GM10266 (cell line): ENCODE measurements at regions not wholly inside any gene's neighbourhood (a gene's known extent, or its start where the extent isn't known, plus 50 kb on each side); places are given as distances from the start of the nearest gene placed in this dataset.

Experiments
- DNase-seq: peaks from one replicate; pipeline ENCODE4 v3.0.0; 2012; ENCODE audit errors: extremely low spot score
- CTCF ChIP-seq: IDR thresholded peaks from 2 replicates; pipeline ENCODE4 v1.5.1; 2012; ENCODE audit warnings: mild to moderate bottlenecking, low read depth; ENCODE audit not compliant: control insufficient read depth, insufficient read depth; ENCODE audit errors: missing control alignments

- TF ChIP-seq CTCF, result no peak
- DNase-seq, result no peak
These were observed 123.6 kb upstream of the DNAH14 start for GRCh38 chr1:224805889-224806288.

- TF ChIP-seq CTCF, result no peak
- DNase-seq, result no peak
These were observed 120.3 kb upstream of the DNAH14 start for GRCh38 chr1:224809137-224809536.

GRCh38 chr1:224809613-224810012 lies 119.9 kb upstream of the DNAH14 start:
- TF ChIP-seq CTCF, result no peak

GRCh38 chr1:224811564-224811963 lies 117.9 kb upstream of the DNAH14 start:
- no peak for DNase-seq
- TF ChIP-seq CTCF, result no peak

More at GRCh38 chr1:224809613-224810012, 119.9 kb upstream of the DNAH14 start:
- no peak for DNase-seq

GRCh38 chr1:224815647-224816046 lies 113.8 kb upstream of the DNAH14 start:
- no peak for TF ChIP-seq CTCF
- DNase-seq, result no peak

- DNase-seq, result no peak
- no peak for TF ChIP-seq CTCF
These were observed 113.4 kb upstream of the DNAH14 start for GRCh38 chr1:224816062-224816461.

GRCh38 chr1:224817382-224817781 lies 112.1 kb upstream of the DNAH14 start:
- DNase-seq, result no peak
- TF ChIP-seq CTCF, result no peak
